GM18861 (cell line): ENCODE measurements at regions not wholly inside any gene's neighbourhood (a gene's known extent, or its start where the extent isn't known, plus 50 kb on each side); places are given as distances from the start of the nearest gene placed in this dataset.
"Not testable (repeated sequence)": the region's sequence is repeated elsewhere in the genome, so short reads cannot be mapped to it uniquely, and the experiment has no call there.

Experiments used
- ATAC-seq: cut with Tn5 transposase; IDR thresholded peaks from one replicate; pipeline ENCODE4 v1.9.1; 2021; ENCODE audit not compliant: unreplicated experiment

DNA sequence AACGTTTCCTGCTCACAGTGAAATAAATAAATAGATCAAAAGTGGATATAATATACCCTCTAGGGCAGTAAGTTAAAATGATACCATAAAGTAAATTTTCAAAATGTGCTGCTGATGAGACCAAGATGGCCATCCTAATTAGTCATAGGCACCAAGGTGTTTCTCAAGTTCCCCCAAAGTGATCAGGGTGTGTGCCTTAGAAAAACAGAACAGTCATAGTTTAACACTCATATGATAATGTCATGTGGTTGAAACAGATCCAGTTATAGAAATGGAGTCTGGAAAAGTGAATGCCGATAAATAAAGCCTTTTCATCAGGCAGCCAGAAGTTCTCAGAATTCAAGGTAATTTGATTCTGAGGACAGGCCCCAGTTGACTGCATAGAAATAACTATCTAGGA lies 161.5 kb upstream of the CDKN2B start:
- ATAC-seq, result no peak

DNA sequence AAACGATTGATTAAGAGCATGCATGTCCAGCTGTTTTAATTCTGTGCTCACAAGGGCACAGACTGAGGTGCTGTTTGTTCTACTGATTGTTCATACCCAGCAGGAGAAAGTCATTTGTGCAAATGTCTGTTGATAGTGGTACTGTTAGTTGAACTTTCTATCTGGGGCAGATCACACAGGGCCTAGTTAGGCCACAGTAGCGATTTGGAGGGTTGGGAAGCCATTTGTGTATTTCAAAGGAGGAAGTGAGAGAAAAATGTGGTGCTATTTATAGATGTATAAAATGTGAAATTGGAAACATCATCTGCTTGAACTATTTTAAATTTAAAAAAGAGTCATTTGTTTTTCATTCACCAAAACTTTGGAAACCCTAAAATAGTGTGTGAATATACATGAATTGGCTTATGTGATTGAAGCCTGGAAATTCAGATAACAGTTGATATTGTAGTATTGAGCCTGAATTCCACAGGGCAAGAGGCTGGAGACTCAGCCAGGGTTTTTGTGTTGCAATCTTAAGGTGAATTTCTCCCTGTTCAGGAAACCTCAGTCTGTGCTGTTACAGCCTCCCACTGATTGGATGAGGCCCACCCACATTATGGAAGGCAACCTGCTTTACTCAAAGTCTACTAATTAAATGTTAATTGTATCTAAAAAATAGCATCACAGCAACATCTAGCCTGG lies 162.0 kb upstream of the CDKN2B start:
- ATAC-seq, result no peak

GRCh38 chr9:22171691-22172090 lies 162.6 kb upstream of the CDKN2B start:
- ATAC-seq, result no peak

GRCh38 chr9:22173908-22174307 lies 164.8 kb upstream of the CDKN2B start:
- no peak for ATAC-seq

DNA sequence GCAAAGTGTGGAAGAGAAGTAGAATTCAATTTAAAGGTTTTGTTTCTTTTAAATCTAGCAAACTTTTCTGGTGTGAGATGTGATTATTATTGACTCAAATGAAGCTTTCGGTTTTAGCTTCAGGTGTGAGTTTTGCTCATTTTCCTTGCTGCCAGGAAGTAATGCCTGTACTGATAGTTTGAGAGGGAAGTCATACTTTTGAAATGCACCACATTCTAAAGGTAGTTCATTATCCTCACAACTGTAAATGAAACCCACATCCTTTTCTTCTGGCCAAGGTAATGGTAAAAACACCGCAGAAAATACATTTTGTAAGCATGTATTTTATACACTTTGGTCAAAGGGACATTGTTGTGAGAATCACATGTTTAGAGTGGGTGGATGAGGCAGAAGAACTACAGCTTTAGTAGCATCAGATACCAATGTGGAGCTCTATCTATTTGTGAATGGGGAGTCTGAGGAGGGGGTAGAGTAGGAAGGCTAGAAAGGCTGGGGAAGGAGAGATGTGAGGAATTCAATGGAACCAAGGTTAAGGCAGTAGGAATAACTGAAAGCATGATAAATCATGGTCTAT lies 167.0 kb upstream of the CDKN2B start:
- ATAC-seq, result no peak

DNA sequence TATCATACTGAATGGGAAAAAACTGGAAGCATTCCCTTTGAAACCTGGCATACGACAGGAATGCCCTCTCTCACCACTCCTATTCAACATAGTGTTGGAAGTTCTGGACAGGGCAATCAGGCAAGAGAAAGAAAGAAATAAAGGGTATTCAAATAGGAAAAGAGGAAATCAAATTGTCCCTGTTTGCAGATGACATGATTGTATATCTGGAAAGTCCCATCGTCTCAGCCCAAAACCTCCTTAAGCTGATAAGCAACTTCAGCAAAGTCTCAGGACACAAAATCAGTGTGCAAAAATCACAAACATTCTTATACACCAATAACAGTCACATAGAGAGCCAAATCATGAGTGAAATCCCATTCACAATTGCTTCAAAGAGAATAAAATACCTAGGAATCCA lies 171.9 kb upstream of the CDKN2B start:
- not testable (repeated sequence) for ATAC-seq

DNA sequence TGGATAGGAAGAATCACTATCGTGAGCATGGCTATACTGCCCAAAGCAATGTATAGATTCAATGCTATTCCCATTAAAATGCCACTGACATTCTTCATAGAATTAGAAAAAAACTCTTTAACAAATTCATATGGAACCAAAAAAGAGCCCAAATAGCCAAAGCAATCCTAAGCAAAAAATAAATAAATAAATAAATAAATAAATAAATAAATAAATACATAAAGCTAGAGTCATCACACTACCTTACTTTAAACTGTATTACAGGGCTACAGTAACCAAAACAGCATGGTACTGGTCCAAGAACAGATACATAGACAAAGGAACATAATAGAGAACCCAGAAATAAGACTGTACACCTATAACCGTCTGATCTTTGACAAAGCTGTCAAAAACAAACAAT lies 180.4 kb upstream of the CDKN2B start:
- ATAC-seq, result no peak

GRCh38 chr9:22197000-22197399 lies 187.9 kb upstream of the CDKN2B start:
- ATAC-seq, result peak; percentile 86

GRCh38 chr9:22198681-22199080 lies 189.6 kb upstream of the CDKN2B start:
- no peak for ATAC-seq

GRCh38 chr9:22201256-22201655 lies 192.2 kb upstream of the CDKN2B start:
- ATAC-seq, result no peak

DNA sequence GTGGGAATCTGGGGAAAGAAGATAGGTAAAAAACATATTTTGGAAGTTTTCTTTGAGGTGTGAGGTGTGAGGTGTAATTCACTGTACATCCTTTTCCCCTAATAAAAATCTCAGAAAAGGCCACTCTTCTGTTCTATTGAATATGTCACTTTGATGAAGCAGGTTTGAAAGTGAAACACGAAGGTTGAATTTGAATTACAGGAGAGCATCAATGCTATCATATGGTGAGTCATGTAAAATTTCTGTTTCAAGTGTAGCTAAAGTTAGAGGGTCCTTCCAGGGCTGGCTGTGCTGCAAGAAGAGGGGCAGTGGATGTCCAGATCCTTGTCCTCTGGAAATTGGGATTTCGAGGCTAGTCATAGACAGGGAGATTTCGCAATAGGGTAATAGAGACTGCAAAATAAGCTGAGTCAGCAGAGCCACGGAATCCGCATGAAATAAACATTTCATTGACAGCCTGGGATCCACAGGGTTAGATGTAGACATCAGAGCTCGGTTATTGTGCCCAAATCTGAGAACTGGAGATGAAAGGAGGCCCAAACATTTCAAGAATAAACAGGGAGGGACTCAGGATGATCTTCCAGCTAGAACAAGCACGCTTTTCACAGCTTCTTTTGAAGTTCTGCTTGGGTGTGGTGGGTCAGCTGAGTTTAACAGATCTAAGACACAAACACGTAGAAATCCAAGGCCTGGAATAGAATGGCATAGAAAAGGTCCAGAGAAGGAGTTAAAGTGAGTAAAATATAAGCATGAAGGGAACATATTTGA lies 194.4 kb upstream of the CDKN2B start:
- no peak for ATAC-seq

- no peak for ATAC-seq
These were observed 195.1 kb upstream of the CDKN2B start for GRCh38 chr9:22204240-22204639.

- ATAC-seq, result no peak
These were observed 197.7 kb upstream of the CDKN2B start for GRCh38 chr9:22206833-22207232.

GRCh38 chr9:22208846-22209585 lies 199.9 kb upstream of the CDKN2B start:
- no peak for ATAC-seq

DNA sequence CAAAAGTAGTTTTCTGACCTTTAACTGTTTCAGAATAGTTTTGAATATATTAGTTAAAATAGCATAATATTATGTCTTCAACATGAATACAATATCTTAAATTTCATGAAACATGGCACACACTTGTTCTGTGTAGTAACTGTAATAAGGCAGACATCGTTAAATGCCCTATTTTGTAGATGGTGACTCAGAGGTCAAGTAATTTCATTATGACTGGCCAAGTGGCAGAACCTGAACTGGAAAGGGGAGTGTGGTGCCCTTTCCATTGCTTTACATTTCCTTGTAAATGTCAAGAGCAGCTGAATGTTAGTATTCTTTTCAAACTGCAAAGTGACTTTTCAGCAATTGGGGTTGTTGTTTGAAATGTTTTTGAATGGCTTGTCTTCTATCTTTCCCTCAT lies 201.2 kb upstream of the CDKN2B start:
- ATAC-seq, result no peak

GRCh38 chr9:22210936-22211335 lies 201.8 kb upstream of the CDKN2B start:
- no peak for ATAC-seq

- ATAC-seq, result no peak
These were observed 202.7 kb upstream of the CDKN2B start for GRCh38 chr9:22211588-22212360.

DNA sequence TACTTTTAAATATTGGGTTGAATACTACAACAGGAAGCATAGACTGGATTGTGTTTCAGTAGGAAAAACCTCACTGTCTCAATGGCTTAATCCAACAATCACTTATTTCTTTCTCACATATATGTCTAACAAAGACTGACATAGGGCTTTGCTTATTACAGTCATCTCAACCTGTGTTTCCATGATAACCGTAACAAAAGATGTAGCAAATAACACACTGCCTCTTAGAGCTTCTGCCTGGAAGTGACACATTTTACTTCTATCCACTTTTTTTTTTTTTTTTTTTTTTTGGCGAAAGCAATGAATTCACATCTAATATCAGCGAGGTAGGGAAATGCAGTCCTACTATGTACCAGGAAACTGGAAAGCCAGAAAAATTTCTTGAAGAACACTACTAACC lies 204.9 kb upstream of the CDKN2B start:
- no peak for ATAC-seq

DNA sequence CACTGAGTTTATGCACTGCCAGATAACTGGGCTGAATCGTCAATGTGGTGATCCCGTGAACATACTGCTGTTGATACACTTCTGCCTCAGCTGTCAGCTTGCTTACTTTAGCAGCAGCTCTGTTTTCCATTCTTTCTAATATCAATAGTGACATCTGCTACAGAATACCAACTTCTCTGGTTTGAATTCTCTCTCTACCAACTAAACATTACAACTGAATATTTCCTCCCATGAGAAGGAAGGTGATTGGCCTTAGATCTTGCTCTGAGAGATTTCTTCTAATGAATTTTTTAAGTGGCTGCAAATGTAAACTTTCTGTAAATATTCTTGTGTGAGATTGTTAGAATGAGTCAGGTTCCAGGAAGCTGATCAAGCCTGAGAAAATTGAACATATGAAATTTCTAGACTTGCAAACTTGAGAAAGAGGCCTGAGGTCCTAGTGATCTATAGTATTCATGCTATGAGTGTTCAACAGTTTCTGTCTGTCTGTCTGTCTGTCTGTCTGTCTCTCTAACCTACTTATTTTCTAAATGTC lies 205.5 kb upstream of the CDKN2B start:
- no peak for ATAC-seq

DNA sequence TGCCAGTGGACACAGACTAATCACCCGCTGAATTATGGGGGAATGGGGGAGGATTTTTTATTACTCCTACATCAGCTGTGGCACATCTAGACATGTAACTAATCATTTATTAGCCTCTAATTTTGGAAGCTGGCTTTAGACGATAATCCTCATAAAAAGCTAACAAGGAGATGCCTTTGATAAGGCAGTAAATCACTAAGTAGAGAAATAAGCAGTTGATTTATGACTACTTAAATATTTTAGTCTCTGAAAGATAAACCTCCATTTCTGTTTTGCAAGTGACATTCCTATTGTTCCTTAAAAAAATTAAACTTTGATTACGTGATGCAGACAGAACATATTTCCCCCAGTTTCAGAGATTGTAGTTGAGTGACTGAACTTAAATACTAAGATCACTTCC lies 206.4 kb upstream of the CDKN2B start:
- ATAC-seq, result no peak

DNA sequence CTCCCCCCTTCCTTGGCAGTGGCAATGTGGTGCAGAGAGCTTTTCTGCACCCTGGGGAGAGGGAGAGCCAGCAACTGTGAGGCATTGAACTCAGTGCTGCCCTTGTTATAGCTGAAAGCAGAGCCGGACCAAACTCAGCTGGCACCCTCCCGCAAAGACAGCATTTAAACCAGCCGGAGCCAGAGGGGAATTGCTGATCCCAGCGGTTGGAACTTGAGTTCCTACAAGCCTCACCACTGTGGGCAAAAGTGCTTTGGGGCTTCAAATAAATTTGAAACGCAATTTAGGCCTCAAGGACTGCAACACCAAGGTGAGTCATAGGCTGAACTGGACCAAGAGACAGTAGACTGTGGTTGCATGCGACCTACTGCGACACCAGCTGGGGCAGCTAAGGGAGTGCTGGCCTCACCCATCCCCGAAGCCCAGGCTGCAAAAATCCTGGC lies 207.6 kb upstream of the CDKN2B start:
- no peak for ATAC-seq
